Activated T-cell treated with anti-CD3 and anti-CD28 coated beads, Interleukin-2, amount 50 U/mL, for 72 hours (primary cell): ENCODE measurements at regions not wholly inside any gene's neighbourhood (a gene's known extent, or its start where the extent isn't known, plus 50 kb on each side); places are given as distances from the start of the nearest gene placed in this dataset.

ENCODE experiments used
- ATAC-seq, 2 donors: fragments of 150-1000 bp; cut with Tn5 transposase; replicated peaks in 1 of 2; 2 replicates each; pipeline ENCODE4 v1.10.0; 2021; ENCODE audit warnings: moderate library complexity in 2 of 2, mild to moderate bottlenecking in 1 of 2
- DNase-seq, 2 donors: peaks; one replicate each; pipeline ENCODE4 v3.0.0; 2021 to 2022; ENCODE audit warnings: mixed read lengths in 1 of 2
- H3K27ac Mint-ChIP-seq: one replicate; pipeline ENCODE4 v1.8.0; 2022; ENCODE audit warnings: mild to moderate bottlenecking, moderate library complexity, mixed read lengths
- H3K27me3 Mint-ChIP-seq: one replicate; pipeline ENCODE4 v1.8.0; 2022; ENCODE audit warnings: low read depth, mixed read lengths
- H3K36me3 Mint-ChIP-seq, 2 donors: one replicate each; pipeline ENCODE4 v1.8.0; 2022; ENCODE audit warnings: mixed read lengths in 2 of 2, mild to moderate bottlenecking in 1 of 2; ENCODE audit not compliant: insufficient read depth in 2 of 2
- H3K4me1 Mint-ChIP-seq: one replicate; pipeline ENCODE4 v1.8.0; 2022; ENCODE audit warnings: low read depth, mixed read lengths
- H3K4me3 Mint-ChIP-seq, 2 donors: one replicate each; pipeline ENCODE4 v1.8.0; 2022; ENCODE audit warnings: mild to moderate bottlenecking in 2 of 2, mixed read lengths in 2 of 2, moderate library complexity in 2 of 2
- H3K9me3 Mint-ChIP-seq, 2 donors: one replicate each; pipeline ENCODE4 v1.8.0; 2022; ENCODE audit warnings: mixed read lengths in 2 of 2

- Mint-ChIP-seq H3K27ac (no peak overlapping the region), H3K9me3 (peaks cover 0 to 2% of the 10 kb centered on the region in 2 donors)
These were observed 273.9 kb downstream of the RFPL4B start for GRCh38 chr6:112620812-112621569.

DNA sequence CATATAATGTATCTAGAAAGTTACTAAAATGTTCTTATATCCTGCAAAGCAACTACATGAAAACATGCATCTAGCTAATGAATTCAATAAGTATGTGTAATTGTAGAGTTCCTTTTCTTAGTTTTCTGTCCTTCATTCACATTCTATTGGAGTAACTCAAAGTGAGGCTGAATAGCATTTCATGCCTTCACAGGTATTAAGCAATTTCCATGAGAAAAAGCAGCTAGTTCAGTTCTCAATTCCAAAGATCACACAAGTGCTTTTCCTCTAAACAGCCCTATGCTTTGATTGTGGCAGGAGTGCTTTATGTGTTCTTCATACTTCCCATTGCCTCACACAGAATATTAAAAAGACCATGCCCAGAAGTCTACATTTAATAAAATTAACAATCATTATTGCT, 274.9 kb downstream of the RFPL4B start:
- DNase-seq: no peak
- no peaks in the 10 kb centered on the region for H3K36me3 Mint-ChIP-seq
- no peaks in the 10 kb centered on the region for H3K4me1 Mint-ChIP-seq
- H3K27ac Mint-ChIP-seq: no peak overlapping the region
- H3K4me3 Mint-ChIP-seq: no peak overlapping the region
- no peak for ATAC-seq
- peaks cover 0 to 2% of the 10 kb centered on the region in 2 donors for H3K9me3 Mint-ChIP-seq
- H3K27me3 Mint-ChIP-seq: no peaks in the 10 kb centered on the region

More at GRCh38 chr6:112620812-112621569, 273.9 kb downstream of the RFPL4B start:
- H3K36me3 Mint-ChIP-seq: no peaks in the 10 kb centered on the region
- H3K4me1 Mint-ChIP-seq: no peaks in the 10 kb centered on the region
- H3K27me3 Mint-ChIP-seq: no peaks in the 10 kb centered on the region
- no peak for ATAC-seq
- no peak overlapping the region for H3K4me3 Mint-ChIP-seq
- DNase-seq: no peak

- H3K27me3 Mint-ChIP-seq: no peaks in the 10 kb centered on the region
- no peak overlapping the region for H3K4me3 Mint-ChIP-seq
- peaks cover 1 to 2% of the 10 kb centered on the region in 2 donors for H3K9me3 Mint-ChIP-seq
- no peak for ATAC-seq
- H3K4me1 Mint-ChIP-seq: no peaks in the 10 kb centered on the region
- no peaks in the 10 kb centered on the region for H3K36me3 Mint-ChIP-seq
- H3K27ac Mint-ChIP-seq: no peak overlapping the region
- DNase-seq: no peak
These were observed 279.4 kb downstream of the RFPL4B start for GRCh38 chr6:112626468-112627082.

DNA sequence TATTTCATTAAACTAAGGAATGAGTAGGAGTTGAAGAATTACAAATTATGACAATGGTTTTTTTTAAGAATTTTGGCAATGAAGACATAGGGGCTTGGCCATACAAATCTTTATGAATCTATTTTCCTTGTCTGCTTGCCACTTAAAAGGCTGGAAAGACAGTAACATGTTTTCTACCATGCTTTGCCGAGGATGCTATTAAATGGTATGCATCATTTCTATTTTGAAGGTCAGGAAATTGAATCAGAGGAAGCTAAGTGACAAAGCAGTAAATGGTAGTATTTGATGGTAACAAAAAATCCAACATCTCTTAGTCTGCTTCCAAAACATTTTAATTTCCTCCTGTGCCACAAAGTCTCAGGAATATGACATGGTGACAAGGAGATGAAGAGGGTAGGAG, 287.2 kb downstream of the RFPL4B start:
- Mint-ChIP-seq H3K9me3 (peaks cover 0 to 1% of the 10 kb centered on the region in 2 donors), H3K4me1 (no peaks in the 10 kb centered on the region), H3K4me3 (no peak overlapping the region), H3K36me3 (no peaks in the 10 kb centered on the region), H3K27me3 (no peaks in the 10 kb centered on the region), H3K27ac (no peak overlapping the region)
- DNase-seq (no peak), ATAC-seq (no peak)

DNA sequence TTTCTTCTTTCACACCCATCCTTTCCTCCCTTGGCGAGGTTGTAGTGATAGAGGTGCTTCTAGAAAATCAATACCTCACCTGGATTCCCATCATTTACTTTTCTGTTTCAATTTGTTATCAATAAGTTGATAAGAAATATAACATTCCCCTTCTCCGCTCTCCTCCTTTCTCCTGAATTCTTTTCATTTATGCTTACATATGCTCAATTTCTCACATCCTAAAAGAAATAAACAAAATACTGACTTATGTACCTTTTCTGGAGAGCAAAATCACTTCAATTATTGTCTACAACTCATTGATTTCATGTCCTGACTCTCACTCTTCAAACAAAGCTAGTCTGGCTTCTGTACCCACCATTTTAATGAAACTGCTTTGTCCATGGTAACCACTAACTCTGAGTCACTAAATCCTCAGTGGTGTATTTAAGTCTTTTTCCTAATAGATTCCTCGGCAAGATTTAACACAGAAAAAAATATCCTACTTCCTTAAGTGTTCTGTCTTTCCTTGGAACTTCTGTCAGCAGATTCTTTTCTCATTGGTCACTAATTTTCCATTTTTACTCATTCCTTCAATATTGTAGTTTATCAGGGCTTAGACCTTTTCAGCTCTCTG, 289.6 kb downstream of the RFPL4B start:
- no peak for DNase-seq
- Mint-ChIP-seq H3K36me3 (no peaks in the 10 kb centered on the region), H3K4me3 (no peak overlapping the region), H3K27ac (no peak overlapping the region), H3K9me3 (no peaks in the 10 kb centered on the region), H3K27me3 (no peaks in the 10 kb centered on the region), H3K4me1 (no peaks in the 10 kb centered on the region)
- no peak for ATAC-seq

GRCh38 chr6:112639391-112639831, 292.3 kb downstream of the RFPL4B start:
- H3K9me3 Mint-ChIP-seq: no peaks in the 10 kb centered on the region
- H3K4me3 Mint-ChIP-seq: no peak overlapping the region
- no peaks in the 10 kb centered on the region for H3K27me3 Mint-ChIP-seq
- no peak for DNase-seq
- ATAC-seq: no peak
- H3K4me1 Mint-ChIP-seq: no peaks in the 10 kb centered on the region
- no peak overlapping the region for H3K27ac Mint-ChIP-seq
- no peaks in the 10 kb centered on the region for H3K36me3 Mint-ChIP-seq

GRCh38 chr6:112640891-112641290, 293.8 kb downstream of the RFPL4B start:
- no peaks in the 10 kb centered on the region for H3K4me1 Mint-ChIP-seq
- H3K36me3 Mint-ChIP-seq: no peaks in the 10 kb centered on the region
- H3K9me3 Mint-ChIP-seq: no peaks in the 10 kb centered on the region
- DNase-seq (no peak), ATAC-seq (no peak)
- no peaks in the 10 kb centered on the region for H3K27me3 Mint-ChIP-seq
- no peak overlapping the region for H3K27ac Mint-ChIP-seq
- no peak overlapping the region for H3K4me3 Mint-ChIP-seq

- ATAC-seq (no peak), DNase-seq (no peak)
- no peaks in the 10 kb centered on the region for H3K9me3 Mint-ChIP-seq
- H3K27ac Mint-ChIP-seq: no peak overlapping the region
- no peaks in the 10 kb centered on the region for H3K27me3 Mint-ChIP-seq
- no peaks in the 10 kb centered on the region for H3K36me3 Mint-ChIP-seq
- H3K4me1 Mint-ChIP-seq: no peaks in the 10 kb centered on the region
- H3K4me3 Mint-ChIP-seq: no peak overlapping the region
These were observed 302.7 kb downstream of the RFPL4B start for GRCh38 chr6:112649853-112650252.

- no peaks in the 10 kb centered on the region for H3K36me3 Mint-ChIP-seq
- ATAC-seq (no peak), DNase-seq (no peak)
- H3K9me3 Mint-ChIP-seq: no peaks in the 10 kb centered on the region
- no peaks in the 10 kb centered on the region for H3K4me1 Mint-ChIP-seq
- no peak overlapping the region for H3K4me3 Mint-ChIP-seq
- H3K27me3 Mint-ChIP-seq: no peaks in the 10 kb centered on the region
- no peak overlapping the region for H3K27ac Mint-ChIP-seq
These were observed 304.1 kb downstream of the RFPL4B start for GRCh38 chr6:112651239-112651638.

GRCh38 chr6:112659912-112660311, 312.8 kb downstream of the RFPL4B start:
- no peaks in the 10 kb centered on the region for H3K9me3 Mint-ChIP-seq
- no peaks in the 10 kb centered on the region for H3K27me3 Mint-ChIP-seq
- no peak for ATAC-seq
- H3K27ac Mint-ChIP-seq: no peak overlapping the region
- H3K4me1 Mint-ChIP-seq: no peaks in the 10 kb centered on the region
- DNase-seq: no peak
- H3K4me3 Mint-ChIP-seq: no peak overlapping the region
- H3K36me3 Mint-ChIP-seq: no peaks in the 10 kb centered on the region

DNA sequence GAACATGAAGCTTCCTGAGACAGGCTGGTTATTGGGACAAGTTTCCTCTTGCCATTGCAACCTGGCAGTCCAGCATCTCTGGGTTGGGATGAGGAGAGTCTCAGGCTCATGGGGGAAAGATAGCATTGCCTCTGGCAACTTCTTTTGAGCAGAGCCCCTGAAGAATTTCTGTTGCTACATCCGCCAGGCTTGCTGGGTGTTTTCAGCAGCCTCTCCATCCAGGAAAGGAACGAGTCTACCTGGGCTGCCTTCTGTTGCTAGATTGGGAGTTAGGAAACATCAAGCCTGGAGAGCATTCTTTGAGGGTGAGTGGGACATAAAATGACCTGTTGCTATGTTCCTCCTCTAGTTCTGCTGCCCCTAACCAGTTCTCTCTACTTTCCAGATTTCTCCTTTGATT, 313.5 kb downstream of the RFPL4B start:
- no peaks in the 10 kb centered on the region for H3K27me3 Mint-ChIP-seq
- H3K36me3 Mint-ChIP-seq: no peaks in the 10 kb centered on the region
- no peaks in the 10 kb centered on the region for H3K9me3 Mint-ChIP-seq
- H3K4me1 Mint-ChIP-seq: no peaks in the 10 kb centered on the region
- no peak overlapping the region for H3K4me3 Mint-ChIP-seq
- DNase-seq (no peak), ATAC-seq (no peak)
- no peak overlapping the region for H3K27ac Mint-ChIP-seq

- H3K27ac Mint-ChIP-seq: no peak overlapping the region
- H3K9me3 Mint-ChIP-seq: no peaks in the 10 kb centered on the region
- H3K27me3 Mint-ChIP-seq: no peaks in the 10 kb centered on the region
These were observed 316.6 kb downstream of the RFPL4B start for GRCh38 chr6:112663698-112664097.

GRCh38 chr6:112665114-112665513, 318.0 kb downstream of the RFPL4B start:
- no peak for ATAC-seq

More at GRCh38 chr6:112663698-112664097, 316.6 kb downstream of the RFPL4B start:
- ATAC-seq (no peak), DNase-seq (no peak)
- no peak overlapping the region for H3K4me3 Mint-ChIP-seq
- no peaks in the 10 kb centered on the region for H3K36me3 Mint-ChIP-seq
- no peaks in the 10 kb centered on the region for H3K4me1 Mint-ChIP-seq

More at GRCh38 chr6:112665114-112665513, 318.0 kb downstream of the RFPL4B start:
- Mint-ChIP-seq H3K4me1 (no peaks in the 10 kb centered on the region), H3K4me3 (no peak overlapping the region), H3K27me3 (no peaks in the 10 kb centered on the region), H3K36me3 (no peaks in the 10 kb centered on the region), H3K27ac (no peak overlapping the region), H3K9me3 (no peaks in the 10 kb centered on the region)
- DNase-seq: no peak
